GM13977 (cell line): ENCODE measurements at regions not wholly inside any gene's neighbourhood (a gene's known extent, or its start where the extent isn't known, plus 50 kb on each side); places are given as distances from the start of the nearest gene placed in this dataset.

ENCODE experiments used
- DNase-seq: peaks from one replicate; pipeline ENCODE4 v3.0.0; 2012; ENCODE audit warnings: low spot score
- in situ Hi-C: fragments of 300-500 bp; cut with MboI; formaldehyde crosslinking; loops from one replicate; pipeline ENCODE4 v1.12.0; 2022; ENCODE audit warnings: low sequenced_read_pairs, low pct_unique_long_range_greater_than_20kb, mixed read lengths, inconsistent platforms; ENCODE audit not compliant: unreplicated experiment
- TF ChIP-seq, protein P1 (sequence below): IDR thresholded peaks from 2 replicates; pipeline ENCODE4 v1.5.1; 2012; ENCODE audit warnings: mild to moderate bottlenecking, control low read depth; ENCODE audit not compliant: insufficient read depth; ENCODE audit errors: extremely low read depth, missing control alignments

DNA sequence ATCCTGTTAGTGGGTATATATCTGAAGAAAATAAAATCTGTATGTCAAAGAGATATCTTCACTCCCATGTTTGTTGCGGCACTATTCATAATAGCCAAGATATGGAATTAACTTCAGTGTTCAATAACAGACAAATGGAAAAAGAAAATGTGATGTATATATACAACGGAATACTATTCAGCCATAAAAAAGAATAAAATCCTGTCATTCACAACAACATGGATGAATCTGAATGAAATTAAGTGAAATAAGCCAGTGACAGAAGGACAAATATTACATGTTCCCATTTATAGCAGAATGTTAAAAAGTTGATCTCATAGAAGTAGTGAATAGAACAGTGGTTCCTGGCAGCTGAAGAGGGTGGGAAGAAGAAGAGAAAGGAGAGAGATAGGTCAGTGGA lies 239.1 kb upstream of the RUNX1 start:
- no peak for DNase-seq

DNA sequence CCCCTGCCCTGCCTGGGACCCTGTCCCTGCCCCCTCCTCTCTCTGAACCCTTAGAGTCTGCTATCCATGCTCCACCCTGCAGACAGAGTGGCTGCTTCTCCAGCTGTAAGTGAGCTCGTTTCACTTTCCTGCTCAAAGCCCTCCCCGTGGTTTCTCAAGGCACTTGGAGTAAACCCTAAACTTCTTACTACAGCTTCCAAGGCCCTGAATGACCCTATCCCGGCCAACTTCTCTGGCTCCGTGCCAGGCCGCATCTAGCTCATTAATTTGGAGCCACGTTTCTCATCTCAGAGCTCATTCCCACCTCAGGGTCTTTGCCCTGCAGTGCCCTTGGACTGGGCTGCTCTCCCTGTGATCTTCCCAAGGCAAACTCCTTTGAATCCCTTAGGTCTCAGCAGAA lies 235.1 kb upstream of the RUNX1 start:
- in situ Hi-C loops = no loop called here
- TF ChIP-seq, protein P1, sequence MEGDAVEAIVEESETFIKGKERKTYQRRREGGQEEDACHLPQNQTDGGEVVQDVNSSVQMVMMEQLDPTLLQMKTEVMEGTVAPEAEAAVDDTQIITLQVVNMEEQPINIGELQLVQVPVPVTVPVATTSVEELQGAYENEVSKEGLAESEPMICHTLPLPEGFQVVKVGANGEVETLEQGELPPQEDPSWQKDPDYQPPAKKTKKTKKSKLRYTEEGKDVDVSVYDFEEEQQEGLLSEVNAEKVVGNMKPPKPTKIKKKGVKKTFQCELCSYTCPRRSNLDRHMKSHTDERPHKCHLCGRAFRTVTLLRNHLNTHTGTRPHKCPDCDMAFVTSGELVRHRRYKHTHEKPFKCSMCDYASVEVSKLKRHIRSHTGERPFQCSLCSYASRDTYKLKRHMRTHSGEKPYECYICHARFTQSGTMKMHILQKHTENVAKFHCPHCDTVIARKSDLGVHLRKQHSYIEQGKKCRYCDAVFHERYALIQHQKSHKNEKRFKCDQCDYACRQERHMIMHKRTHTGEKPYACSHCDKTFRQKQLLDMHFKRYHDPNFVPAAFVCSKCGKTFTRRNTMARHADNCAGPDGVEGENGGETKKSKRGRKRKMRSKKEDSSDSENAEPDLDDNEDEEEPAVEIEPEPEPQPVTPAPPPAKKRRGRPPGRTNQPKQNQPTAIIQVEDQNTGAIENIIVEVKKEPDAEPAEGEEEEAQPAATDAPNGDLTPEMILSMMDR = no peak
- DNase-seq = no peak

More for the DNA sequence above, 239.1 kb upstream of the RUNX1 start:
- TF ChIP-seq, protein P1 = no peak
- in situ Hi-C loops = no loop called here

DNA sequence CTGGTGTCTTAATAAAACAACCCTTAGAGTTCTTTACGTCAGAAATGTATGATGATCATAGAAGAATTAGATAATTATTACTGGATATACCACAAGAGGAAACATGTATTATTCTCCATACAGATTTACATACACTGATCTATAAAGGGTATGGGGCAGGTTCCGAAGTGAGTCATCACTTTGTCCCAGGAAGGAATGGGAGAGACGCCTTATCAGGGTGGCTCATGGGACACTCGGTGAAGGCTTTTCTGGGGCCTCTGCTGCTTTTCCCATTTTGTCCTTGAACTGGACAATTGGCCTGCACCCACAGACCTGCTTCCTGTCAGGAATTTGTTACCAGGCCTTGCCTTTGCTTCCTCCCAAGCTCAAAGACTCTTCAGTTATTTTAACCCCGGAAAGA lies 233.8 kb upstream of the RUNX1 start:
- in situ Hi-C loops = no loop called here
- DNase-seq = no peak
- TF ChIP-seq, protein P1 = no peak

DNA sequence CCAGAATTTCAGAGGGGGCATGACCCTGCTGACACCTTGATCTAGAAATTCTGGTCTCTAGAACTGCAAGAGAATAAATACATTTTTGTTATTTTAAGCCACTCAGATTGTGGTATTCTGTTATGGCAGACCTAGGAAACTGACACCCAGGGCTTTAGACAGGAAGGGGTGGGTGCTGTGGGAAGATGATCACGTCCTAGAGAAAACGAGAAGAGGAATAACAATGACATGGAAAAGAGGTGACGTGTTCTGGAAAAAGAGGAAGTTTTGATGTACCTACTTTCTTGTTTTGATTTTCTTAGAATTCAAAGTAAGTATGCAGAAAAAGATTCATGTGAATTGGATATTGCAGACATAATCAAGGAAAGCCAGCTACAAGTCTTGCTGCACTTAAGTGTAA lies 232.9 kb upstream of the RUNX1 start:
- TF ChIP-seq, protein P1 = no peak
- in situ Hi-C loops = no loop called here
- DNase-seq = no peak

DNA sequence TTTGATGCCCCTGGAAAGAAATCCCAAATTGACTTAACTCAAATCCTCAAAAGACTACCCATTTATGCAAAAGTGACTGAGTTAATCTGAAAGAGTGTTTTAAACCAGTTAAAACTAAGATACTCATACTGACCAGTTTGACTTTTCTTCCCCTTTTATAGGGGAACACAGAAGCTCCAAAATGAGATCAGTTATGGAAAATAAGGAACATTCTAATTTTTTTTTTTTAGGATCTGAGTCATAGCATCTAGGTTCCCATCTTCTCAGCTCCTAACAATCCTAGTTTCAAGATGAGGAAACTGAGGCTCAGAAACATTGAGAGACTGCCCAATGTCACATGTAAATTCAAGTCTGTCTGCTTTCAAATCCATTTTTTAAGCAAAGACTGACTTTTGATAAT lies 231.1 kb upstream of the RUNX1 start:
- TF ChIP-seq, protein P1 = no peak
- no peak for DNase-seq
- in situ Hi-C loops = no loop called here

DNA sequence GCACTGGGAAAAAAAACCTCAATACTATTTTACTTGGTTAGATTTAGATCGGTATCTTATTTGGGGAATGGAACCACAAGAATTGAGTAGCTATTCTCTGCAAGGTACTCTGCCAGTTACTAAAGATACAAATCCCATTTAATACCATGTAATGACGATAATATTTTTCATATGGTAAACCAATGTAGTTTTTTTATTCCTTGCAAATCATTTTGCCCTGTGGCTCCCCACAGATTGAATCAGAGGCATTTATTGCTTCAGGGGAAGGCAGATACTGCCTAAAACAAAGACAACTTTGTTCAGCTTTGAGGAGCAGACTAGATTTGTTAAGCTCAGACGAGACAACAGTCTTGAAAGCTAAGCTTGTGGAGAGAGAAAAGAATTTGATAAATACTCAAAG lies 226.7 kb upstream of the RUNX1 start:
- no peak for DNase-seq
- TF ChIP-seq, protein P1 = no peak
- in situ Hi-C loops = no loop called here

DNA sequence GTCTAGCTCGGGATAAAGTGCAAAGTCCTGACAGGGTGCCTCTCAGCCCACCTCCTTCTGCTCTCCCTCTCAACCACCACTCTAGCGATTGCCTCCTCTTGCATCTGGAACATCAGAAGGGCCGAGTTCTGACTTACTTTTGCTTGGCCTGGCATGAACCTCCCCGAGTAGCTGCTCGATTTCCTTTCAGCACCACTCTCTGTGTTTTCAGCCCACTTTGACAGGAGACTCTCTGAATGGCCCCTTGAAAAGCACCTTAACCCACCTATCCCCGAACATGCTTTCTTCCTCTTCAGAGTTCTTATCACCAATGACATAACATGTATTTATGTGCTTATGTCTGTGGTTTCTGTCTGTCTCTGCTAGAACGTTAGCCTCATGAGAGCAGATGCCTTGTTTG lies 225.8 kb upstream of the RUNX1 start:
- TF ChIP-seq, protein P1 = no peak
- in situ Hi-C loops = no loop called here

More for the DNA sequence above, 225.8 kb upstream of the RUNX1 start:
- DNase-seq = no peak
